H9 (cell line): ENCODE measurements at regions not wholly inside any gene's neighbourhood (a gene's known extent, or its start where the extent isn't known, plus 50 kb on each side); places are given as distances from the start of the nearest gene placed in this dataset.

Source experiments
- DNase-seq: peaks from one replicate; pipeline ENCODE4 v3.0.0-alpha.2; 2017
- H2AFZ ChIP-seq: one replicate; pipeline ENCODE4 v1.6.1; 2013; ENCODE audit warnings: mild to moderate bottlenecking, low read length, control low read depth, moderate library complexity
- H2AK5ac ChIP-seq: 2 replicates; pipeline ENCODE4 v1.6.1; 2013; ENCODE audit warnings: low read length, control low read depth, mixed read lengths; ENCODE audit not compliant: insufficient read length
- H2BK120ac ChIP-seq: one replicate; pipeline ENCODE4 v1.6.1; 2013; ENCODE audit warnings: low read depth, mild to moderate bottlenecking, low read length, control low read depth, inconsistent platforms; ENCODE audit not compliant: poor library complexity, severe bottlenecking
- H2BK12ac ChIP-seq: 2 replicates; pipeline ENCODE4 v1.6.1; 2013; ENCODE audit warnings: low read length, control low read depth, mixed read lengths, low read depth; ENCODE audit not compliant: insufficient read length
- H2BK15ac ChIP-seq: 2 replicates; pipeline ENCODE4 v1.6.1; 2013; ENCODE audit warnings: low read depth, low read length, control low read depth
- H2BK20ac ChIP-seq: one replicate; pipeline ENCODE4 v1.6.1; 2013; ENCODE audit warnings: low read depth, mild to moderate bottlenecking, low read length, control low read depth, inconsistent platforms; ENCODE audit not compliant: poor library complexity, severe bottlenecking
- H2BK5ac ChIP-seq: 2 replicates; pipeline ENCODE4 v1.6.1; 2013; ENCODE audit warnings: low read length, control low read depth, mixed read lengths; ENCODE audit not compliant: insufficient read length
- H3K14ac ChIP-seq: 2 replicates; pipeline ENCODE4 v1.6.1; 2013; ENCODE audit warnings: low read length, control low read depth; ENCODE audit not compliant: insufficient read depth
- H3K18ac ChIP-seq: 2 replicates; pipeline ENCODE4 v1.6.1; 2013; ENCODE audit warnings: low read depth, mild to moderate bottlenecking, mixed read lengths, low read length, control low read depth; ENCODE audit not compliant: insufficient read length
- H3K23ac ChIP-seq: 2 replicates; pipeline ENCODE4 v1.6.1; 2013; ENCODE audit warnings: low read length, control low read depth, mixed read lengths, low read depth; ENCODE audit not compliant: insufficient read length
- H3K23me2 ChIP-seq: 2 replicates; pipeline ENCODE4 v1.6.1; 2013; ENCODE audit warnings: low read depth, mild to moderate bottlenecking, mixed read lengths, low read length, control low read depth; ENCODE audit not compliant: insufficient read length, poor library complexity, severe bottlenecking
- H3K27ac ChIP-seq: 2 replicates; pipeline ENCODE4 v1.5.1; 2013; ENCODE audit warnings: low read length, control low read depth, mixed read lengths, low read depth; ENCODE audit not compliant: insufficient read length
- H3K27me3 ChIP-seq: 2 replicates; pipeline ENCODE4 v1.6.1; 2013; ENCODE audit warnings: low read length, control low read depth, inconsistent platforms; ENCODE audit not compliant: insufficient read depth
- H3K4ac ChIP-seq: 2 replicates; pipeline ENCODE4 v1.6.1; 2013; ENCODE audit warnings: low read depth, mild to moderate bottlenecking, control low read depth, inconsistent platforms, low read length, moderate library complexity
- H3K4me1 ChIP-seq: 2 replicates; pipeline ENCODE4 v1.6.1; 2013; ENCODE audit warnings: low read length, control low read depth, inconsistent platforms; ENCODE audit not compliant: insufficient read depth
- H3K4me2 ChIP-seq: 2 replicates; pipeline ENCODE4 v1.6.1; 2013; ENCODE audit warnings: low read length, control low read depth, mixed read lengths; ENCODE audit not compliant: insufficient read length, insufficient read depth
- H3K56ac ChIP-seq: 2 replicates; pipeline ENCODE4 v1.6.1; 2013; ENCODE audit warnings: low read depth, mild to moderate bottlenecking, mixed read lengths, low read length, control low read depth; ENCODE audit not compliant: insufficient read length
- H3K79me1 ChIP-seq: 2 replicates; pipeline ENCODE4 v1.6.1; 2013; ENCODE audit warnings: low read depth, mild to moderate bottlenecking, moderate library complexity, low read length, control low read depth, inconsistent platforms; ENCODE audit not compliant: insufficient read depth, poor library complexity, severe bottlenecking
- H3K79me2 ChIP-seq: 2 replicates; pipeline ENCODE4 v1.6.1; 2013; ENCODE audit warnings: low read length, control low read depth, inconsistent platforms; ENCODE audit not compliant: insufficient read depth
- H3K9ac ChIP-seq: 2 replicates; pipeline ENCODE4 v1.6.1; 2013; ENCODE audit warnings: low read length, control low read depth, mixed read lengths; ENCODE audit not compliant: insufficient read length; ENCODE audit errors: extremely low read depth
- H3K9me3 ChIP-seq: one replicate; pipeline ENCODE4 v1.6.1; 2013; ENCODE audit warnings: low read depth, low read length, inconsistent platforms; ENCODE audit not compliant: control insufficient read depth
- H3T11ph ChIP-seq: one replicate; pipeline ENCODE4 v1.6.1; 2013; ENCODE audit warnings: mild to moderate bottlenecking, low read length, control low read depth, inconsistent platforms
- H4K20me1 ChIP-seq: one replicate; pipeline ENCODE4 v1.6.1; 2013; ENCODE audit not compliant: control insufficient read depth, insufficient read length, insufficient read depth
- H4K5ac ChIP-seq: 2 replicates; pipeline ENCODE4 v1.6.1; 2013; ENCODE audit warnings: low read depth, mild to moderate bottlenecking, mixed read lengths, low read length, control low read depth; ENCODE audit not compliant: insufficient read length
- H4K8ac ChIP-seq: replicated peaks from 2 replicates; pipeline ENCODE4 v1.6.1; 2013; ENCODE audit warnings: low read length, control low read depth, mixed read lengths, low read depth; ENCODE audit not compliant: insufficient read length
- H4K91ac ChIP-seq: 2 replicates; pipeline ENCODE4 v1.6.1; 2013; ENCODE audit warnings: low read depth, mild to moderate bottlenecking, moderate library complexity, mixed read lengths, low read length, control low read depth; ENCODE audit not compliant: insufficient read length
- H3K27ac Mint-ChIP-seq, 3 experiments: 2 replicates in 2 of 3; 3 replicates in 1 of 3; pipeline ENCODE4 v1.8.0; 2020 to 2021; ENCODE audit warnings: mixed read lengths in 3 of 3, mild to moderate bottlenecking in 1 of 3, moderate library complexity in 1 of 3
- H3K27me3 Mint-ChIP-seq: 2 replicates; pipeline ENCODE4 v1.8.0; 2021; ENCODE audit warnings: low read depth, mild to moderate bottlenecking, moderate library complexity, mixed read lengths
- H3K36me3 Mint-ChIP-seq, 3 experiments: 2 replicates in 2 of 3; 3 replicates in 1 of 3; pipeline ENCODE4 v1.8.0; 2020 to 2021; ENCODE audit warnings: low read depth in 3 of 3, mixed read lengths in 3 of 3; ENCODE audit not compliant: insufficient read depth in 1 of 3
- H3K4me1 Mint-ChIP-seq, 2 experiments: 2 replicates each; pipeline ENCODE4 v1.8.0; 2020; ENCODE audit warnings: mixed read lengths in 2 of 2
- H3K4me3 Mint-ChIP-seq, 2 experiments: 2 replicates in 1 of 2; 3 replicates in 1 of 2; pipeline ENCODE4 v1.8.0; 2020 to 2021; ENCODE audit warnings: mild to moderate bottlenecking in 2 of 2, mixed read lengths in 2 of 2, moderate library complexity in 1 of 2
- H3K9me3 Mint-ChIP-seq, 2 experiments: 2 replicates in 1 of 2; 3 replicates in 1 of 2; pipeline ENCODE4 v1.8.0; 2020; ENCODE audit warnings: mild to moderate bottlenecking in 2 of 2, mixed read lengths in 2 of 2, moderate library complexity in 1 of 2
- CTCF ChIP-seq: fragments of 200-600 bp; sonication (generic); conservative IDR thresholded peaks from 3 replicates; pipeline ENCODE4 v1.8.0; 2021; ENCODE audit warnings: antibody characterized with exemption, mild to moderate bottlenecking
- WGBS: extraction: QIAGEN DNeasy Blood & Tissue Kit; methylation state at CpG from one replicate; pipeline ENCODE4 v1.1.7; 2013; ENCODE audit warnings: missing lambda C conversion rate, low lambda C conversion rate, mixed read lengths; ENCODE audit not compliant: insufficient read length; ENCODE audit errors: extremely low coverage; 5-methylcytosine and 5-hydroxymethylcytosine counted together

- Mint-ChIP-seq H3K9me3 (peaks cover 5 to 38% of the 10 kb centered on the region in 2 experiments), H3K27me3 (no peaks in the 10 kb centered on the region; the same call in 1 of the 2 replicates), H3K4me1 (no peaks in the 10 kb centered on the region), H3K36me3 (no peaks in the 10 kb centered on the region; a peak in 2 of 7 replicates), H3K27ac (no peak overlapping the region), H3K4me3 (no peak overlapping the region)
- H3K27ac ChIP-seq: no peak overlapping the region
- H3K18ac ChIP-seq: no peak overlapping the region
- no peaks in the 10 kb centered on the region for H3K27me3 ChIP-seq
- no peak overlapping the region for H2BK15ac ChIP-seq
- H3K4ac ChIP-seq: no peak overlapping the region
- H3K23ac ChIP-seq: no peak overlapping the region
- H3K79me2 ChIP-seq: no peaks in the 10 kb centered on the region
- H3K23me2 ChIP-seq: no peaks in the 10 kb centered on the region
- H2AFZ ChIP-seq: no peak overlapping the region
- TF ChIP-seq CTCF: no peak
- no peak overlapping the region for H2BK120ac ChIP-seq
- no peak overlapping the region for H4K91ac ChIP-seq
- H2AK5ac ChIP-seq: no peak overlapping the region
- H3K4me1 ChIP-seq: no peaks in the 10 kb centered on the region
- no peaks in the 10 kb centered on the region for H3K9me3 ChIP-seq
- no CpG with 5 or more reads among the region's 3 CpGs for WGBS
- H3K4me2 ChIP-seq: no peak overlapping the region
- H3T11ph ChIP-seq: no peak overlapping the region
- no peak overlapping the region for H4K8ac ChIP-seq
- H2BK5ac ChIP-seq: no peak overlapping the region
- no peak overlapping the region for H2BK12ac ChIP-seq
- H3K9ac ChIP-seq: no peak overlapping the region
- no peaks in the 10 kb centered on the region for H3K79me1 ChIP-seq
- no peak overlapping the region for H4K5ac ChIP-seq
- H4K20me1 ChIP-seq: no peaks in the 10 kb centered on the region
- H2BK20ac ChIP-seq: no peak overlapping the region
- H3K14ac ChIP-seq: no peak overlapping the region
- DNase-seq: no peak
- no peak overlapping the region for H3K56ac ChIP-seq
Measured at GRCh38 chr21:23624281-23624680, 1983.0 kb downstream of the MRPL39 start.
